Transverse colon (tissue), 3 donors: ENCODE measurements at regions not wholly inside any gene's neighbourhood (a gene's known extent, or its start where the extent isn't known, plus 50 kb on each side); places are given as distances from the start of the nearest gene placed in this dataset.

Experiments used
- EP300 ChIP-seq: sonication (generic); formaldehyde crosslinking; IDR thresholded peaks from one replicate; pipeline ENCODE4 v1.6.1; 2017; ENCODE audit warnings: antibody characterized with exemption, low read depth
- POLR2A ChIP-seq: fragments of 450-650 bp; IDR thresholded peaks from one replicate; pipeline ENCODE4 v1.6.1; 2016; ENCODE audit warnings: antibody characterized with exemption, mild to moderate bottlenecking, moderate library complexity
- TF ChIP-seq, protein P1 (sequence below), 5 experiments: fragments of 200-600 bp in 3 of 5; fragments of 450-650 bp in 2 of 5; sonication (generic) in 3 of 5; IDR thresholded peaks; 1 replicate in 2 of 5; 2 replicates in 3 of 5; pipeline ENCODE4 v1.5.1; 2016 to 2017; ENCODE audit warnings: antibody characterized with exemption in 5 of 5, inconsistent platforms in 3 of 5, mild to moderate bottlenecking in 2 of 5, moderate library complexity in 1 of 5

- TF ChIP-seq POLR2A (no peak), EP300 (no peak)
- TF ChIP-seq, protein P1, sequence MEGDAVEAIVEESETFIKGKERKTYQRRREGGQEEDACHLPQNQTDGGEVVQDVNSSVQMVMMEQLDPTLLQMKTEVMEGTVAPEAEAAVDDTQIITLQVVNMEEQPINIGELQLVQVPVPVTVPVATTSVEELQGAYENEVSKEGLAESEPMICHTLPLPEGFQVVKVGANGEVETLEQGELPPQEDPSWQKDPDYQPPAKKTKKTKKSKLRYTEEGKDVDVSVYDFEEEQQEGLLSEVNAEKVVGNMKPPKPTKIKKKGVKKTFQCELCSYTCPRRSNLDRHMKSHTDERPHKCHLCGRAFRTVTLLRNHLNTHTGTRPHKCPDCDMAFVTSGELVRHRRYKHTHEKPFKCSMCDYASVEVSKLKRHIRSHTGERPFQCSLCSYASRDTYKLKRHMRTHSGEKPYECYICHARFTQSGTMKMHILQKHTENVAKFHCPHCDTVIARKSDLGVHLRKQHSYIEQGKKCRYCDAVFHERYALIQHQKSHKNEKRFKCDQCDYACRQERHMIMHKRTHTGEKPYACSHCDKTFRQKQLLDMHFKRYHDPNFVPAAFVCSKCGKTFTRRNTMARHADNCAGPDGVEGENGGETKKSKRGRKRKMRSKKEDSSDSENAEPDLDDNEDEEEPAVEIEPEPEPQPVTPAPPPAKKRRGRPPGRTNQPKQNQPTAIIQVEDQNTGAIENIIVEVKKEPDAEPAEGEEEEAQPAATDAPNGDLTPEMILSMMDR (IDR thresholded peaks at IDR 0.05) = no peak
These were observed 124.2 kb upstream of the ATP10B start for GRCh38 chr5:160976181-160976580.
